ENCODE measurements at regions not wholly inside any gene's neighbourhood (a gene's known extent, or its start where the extent isn't known, plus 50 kb on each side); places are given as distances from the start of the nearest gene placed in this dataset.

GRCh38 chr6:54991761-54992330, 145.3 kb downstream of the FAM83B start:
- no peak for DNase-seq

GRCh38 chr6:54992789-54993188, 146.2 kb downstream of the FAM83B start:
- peak; percentile 12 for DNase-seq

- DNase-seq = no peak
Measured at GRCh38 chr6:54993294-54993693, 146.7 kb downstream of the FAM83B start.

- DNase-seq = no peak
Measured at GRCh38 chr6:54993948-54994347, 147.4 kb downstream of the FAM83B start.

GRCh38 chr6:54998576-54998975, 152.0 kb downstream of the FAM83B start:
- no peak for DNase-seq

GRCh38 chr6:55003719-55004430, 157.3 kb downstream of the FAM83B start:
- DNase-seq = no peak

GRCh38 chr6:55009131-55009530, 162.6 kb downstream of the FAM83B start:
- no peak for DNase-seq

GRCh38 chr6:55011034-55011433, 163.3 kb upstream of the HCRTR2 start:
- DNase-seq = no peak

GRCh38 chr6:55012454-55012853, 161.9 kb upstream of the HCRTR2 start:
- no peak for DNase-seq

- DNase-seq = no peak
Measured at GRCh38 chr6:55014321-55015088, 159.8 kb upstream of the HCRTR2 start.

- DNase-seq = no peak
Measured at GRCh38 chr6:55016261-55016660, 158.1 kb upstream of the HCRTR2 start.

- DNase-seq = no peak
Measured at GRCh38 chr6:55017555-55018300, 156.6 kb upstream of the HCRTR2 start.

- no peak for DNase-seq
Measured at GRCh38 chr6:55019591-55019990, 154.7 kb upstream of the HCRTR2 start.

- no peak for DNase-seq
Measured at GRCh38 chr6:55023230-55023629, 151.1 kb upstream of the HCRTR2 start.

GRCh38 chr6:55033016-55033546, 141.2 kb upstream of the HCRTR2 start:
- DNase-seq = no peak

GRCh38 chr6:55034752-55035151, 139.6 kb upstream of the HCRTR2 start:
- DNase-seq = no peak

GRCh38 chr6:55040102-55040848, 134.0 kb upstream of the HCRTR2 start:
- DNase-seq = no peak

- no peak for DNase-seq
Measured at GRCh38 chr6:55046869-55047422, 127.4 kb upstream of the HCRTR2 start.

- no peak for DNase-seq
Measured at GRCh38 chr6:55047451-55048044, 126.8 kb upstream of the HCRTR2 start.

GRCh38 chr6:55049866-55050265, 124.4 kb upstream of the HCRTR2 start:
- no peak for DNase-seq

- no peak for DNase-seq
Measured at GRCh38 chr6:55052846-55053245, 121.5 kb upstream of the HCRTR2 start.

- no peak for DNase-seq
Measured at GRCh38 chr6:55058682-55059081, 115.6 kb upstream of the HCRTR2 start.

All from RPMI8226 (cell line).